ENCODE measurements at regions not wholly inside any gene's neighbourhood (a gene's known extent, or its start where the extent isn't known, plus 50 kb on each side); places are given as distances from the start of the nearest gene placed in this dataset.

DNA sequence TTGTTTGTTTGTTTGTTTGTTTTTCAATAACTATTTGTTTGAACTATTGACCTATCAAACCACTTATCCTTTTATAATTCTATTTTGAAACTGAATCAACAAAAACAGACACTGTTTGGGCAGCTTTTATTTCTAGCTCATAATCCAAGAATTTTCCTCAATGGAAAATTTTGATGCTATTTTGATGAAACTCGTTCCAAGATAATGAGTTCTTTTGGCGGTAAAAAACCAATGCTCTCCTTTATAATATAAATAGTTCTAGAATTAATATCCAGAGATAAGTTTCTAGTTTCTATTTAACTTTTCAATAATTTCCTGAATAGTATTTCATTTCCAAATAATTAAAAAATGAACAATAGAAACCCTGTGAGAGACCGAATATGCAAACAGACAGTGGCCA lies 146.5 kb upstream of the EDNRB start (continued):
- TF ChIP-seq, protein P1, sequence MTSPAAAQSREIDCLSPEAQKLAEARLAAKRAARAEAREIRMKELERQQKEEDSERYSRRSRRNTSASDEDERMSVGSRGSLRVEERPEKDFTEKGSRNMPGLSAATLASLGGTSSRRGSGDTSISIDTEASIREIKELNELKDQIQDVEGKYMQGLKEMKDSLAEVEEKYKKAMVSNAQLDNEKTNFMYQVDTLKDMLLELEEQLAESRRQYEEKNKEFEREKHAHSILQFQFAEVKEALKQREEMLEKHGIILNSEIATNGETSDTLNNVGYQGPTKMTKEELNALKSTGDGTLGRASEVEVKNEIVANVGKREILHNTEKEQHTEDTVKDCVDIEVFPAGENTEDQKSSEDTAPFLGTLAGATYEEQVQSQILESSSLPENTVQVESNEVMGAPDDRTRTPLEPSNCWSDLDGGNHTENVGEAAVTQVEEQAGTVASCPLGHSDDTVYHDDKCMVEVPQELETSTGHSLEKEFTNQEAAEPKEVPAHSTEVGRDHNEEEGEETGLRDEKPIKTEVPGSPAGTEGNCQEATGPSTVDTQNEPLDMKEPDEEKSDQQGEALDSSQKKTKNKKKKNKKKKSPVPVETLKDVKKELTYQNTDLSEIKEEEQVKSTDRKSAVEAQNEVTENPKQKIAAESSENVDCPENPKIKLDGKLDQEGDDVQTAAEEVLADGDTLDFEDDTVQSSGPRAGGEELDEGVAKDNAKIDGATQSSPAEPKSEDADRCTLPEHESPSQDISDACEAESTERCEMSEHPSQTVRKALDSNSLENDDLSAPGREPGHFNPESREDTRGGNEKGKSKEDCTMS (CRISPR knock-in tag; conservative IDR thresholded peaks at IDR 0.05), result no peak
- TF ChIP-seq SPEN (CRISPR knock-in tag; IDR thresholded peaks at IDR 0.05; ENCODE audit: low read depth) (no peak), ZNF263 (CRISPR knock-in tag; IDR thresholded peaks at IDR 0.05) (no peak), ZNF235 (CRISPR knock-in tag; IDR thresholded peaks at IDR 0.05; ENCODE audit: borderline replicate concordance) (no peak), ZNF296 (CRISPR knock-in tag; conservative IDR thresholded peaks at IDR 0.05) (no peak), NONO (IDR thresholded peaks at IDR 0.05) (no peak), NONO (CRISPR knock-in tag; conservative IDR thresholded peaks at IDR 0.05) (no peak)

DNA sequence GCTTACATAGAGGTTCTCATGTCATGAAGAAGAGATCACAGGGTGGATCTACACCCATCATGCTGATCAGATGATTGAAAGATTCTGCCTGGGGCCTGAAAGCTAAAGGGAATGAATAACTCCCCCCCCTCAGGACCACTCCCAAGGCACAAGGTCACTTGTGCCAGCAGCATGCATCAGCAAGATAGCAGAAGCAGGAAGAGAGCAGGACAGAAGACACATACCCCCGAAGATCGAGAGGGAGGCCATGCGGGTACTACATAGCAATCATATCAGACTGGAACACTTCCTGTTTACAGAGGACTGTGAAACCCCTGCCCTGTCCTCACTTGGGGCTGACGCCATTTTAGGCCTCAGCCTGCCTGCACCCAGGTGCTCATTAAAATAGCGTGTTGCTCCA lies 143.2 kb upstream of the EDNRB start:
- peaks cover 61% of the 10 kb centered on the region for H3K9me3 ChIP-seq (ENCODE audit: low read length)
- ChIA-PET POLR2A (no interaction called here), CTCF (ENCODE audit: low intra/inter-chr PET ratio, low total read pairs) (no interaction called here)
- WGBS (ENCODE audit: low lambda C conversion rate), result 18% methylated on average over 4 of the region's 5 CpGs
- H3K4me1 ChIP-seq (ENCODE audit: insufficient read depth, low read length), result no peaks in the 10 kb centered on the region
- no peaks in the 10 kb centered on the region for H3K79me2 ChIP-seq (ENCODE audit: insufficient read depth, low read length)
- H3K4me3 ChIP-seq (replicated peaks in 1 of 3; ENCODE audit: insufficient read depth in 1 of 3, low read depth in 2 of 3, low read length in 3 of 3), result no peak overlapping the region
- no TSS peak for BruUV-seq (replicated peaks)
- H3K4me2 ChIP-seq (ENCODE audit: low read depth, low read length), result no peak overlapping the region
- H3K36me3 ChIP-seq (replicated peaks in 1 of 2; ENCODE audit: control insufficient read depth in 1 of 2, insufficient read depth in 2 of 2, low read length in 2 of 2), result no peaks in the 10 kb centered on the region
- no peak overlapping the region for H3K9ac ChIP-seq (ENCODE audit: insufficient read depth, low read depth, low read length)
- no peaks in the 10 kb centered on the region; a peak in 1 of 5 replicates for H3K27me3 ChIP-seq (ENCODE audit: control insufficient read depth in 1 of 2, insufficient read depth in 2 of 2, low read length in 2 of 2)
- intact Hi-C loops (cut with micrococcal nuclease; ENCODE audit: unreplicated experiment) (no loop called here), in situ Hi-C loops (cut with HindIII; ENCODE audit: extremely low pct_ligation_motif_present, low pct_unique_long_range_greater_than_20kb) (no loop called here)
- DNase-seq (ENCODE audit: low spot score) (no peak), ATAC-seq (no peak), FAIRE-seq (no peak)
- H3K27ac ChIP-seq (ENCODE audit: extremely low read length, insufficient read depth, low read length), result no peak overlapping the region
- no peaks in the 10 kb centered on the region for H4K20me1 ChIP-seq (ENCODE audit: insufficient read depth, low read length)
- no peak overlapping the region for H2AFZ ChIP-seq (ENCODE audit: low read length)
- TF ChIP-seq, protein P2, sequence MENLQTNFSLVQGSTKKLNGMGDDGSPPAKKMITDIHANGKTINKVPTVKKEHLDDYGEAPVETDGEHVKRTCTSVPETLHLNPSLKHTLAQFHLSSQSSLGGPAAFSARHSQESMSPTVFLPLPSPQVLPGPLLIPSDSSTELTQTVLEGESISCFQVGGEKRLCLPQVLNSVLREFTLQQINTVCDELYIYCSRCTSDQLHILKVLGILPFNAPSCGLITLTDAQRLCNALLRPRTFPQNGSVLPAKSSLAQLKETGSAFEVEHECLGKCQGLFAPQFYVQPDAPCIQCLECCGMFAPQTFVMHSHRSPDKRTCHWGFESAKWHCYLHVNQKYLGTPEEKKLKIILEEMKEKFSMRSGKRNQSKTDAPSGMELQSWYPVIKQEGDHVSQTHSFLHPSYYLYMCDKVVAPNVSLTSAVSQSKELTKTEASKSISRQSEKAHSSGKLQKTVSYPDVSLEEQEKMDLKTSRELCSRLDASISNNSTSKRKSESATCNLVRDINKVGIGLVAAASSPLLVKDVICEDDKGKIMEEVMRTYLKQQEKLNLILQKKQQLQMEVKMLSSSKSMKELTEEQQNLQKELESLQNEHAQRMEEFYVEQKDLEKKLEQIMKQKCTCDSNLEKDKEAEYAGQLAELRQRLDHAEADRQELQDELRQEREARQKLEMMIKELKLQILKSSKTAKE (CRISPR knock-in tag; IDR thresholded peaks at IDR 0.05; ENCODE audit: borderline replicate concordance), result no peak
- no peak for TF ChIP-seq HMGA1 (CRISPR knock-in tag; conservative IDR thresholded peaks at IDR 0.05)
- TF ChIP-seq ZNF296 (CRISPR knock-in tag; conservative IDR thresholded peaks at IDR 0.05), result no peak
- TF ChIP-seq KLF15 (CRISPR knock-in tag; IDR thresholded peaks at IDR 0.05; ENCODE audit: borderline replicate concordance), result no peak
- TF ChIP-seq, protein P3, sequence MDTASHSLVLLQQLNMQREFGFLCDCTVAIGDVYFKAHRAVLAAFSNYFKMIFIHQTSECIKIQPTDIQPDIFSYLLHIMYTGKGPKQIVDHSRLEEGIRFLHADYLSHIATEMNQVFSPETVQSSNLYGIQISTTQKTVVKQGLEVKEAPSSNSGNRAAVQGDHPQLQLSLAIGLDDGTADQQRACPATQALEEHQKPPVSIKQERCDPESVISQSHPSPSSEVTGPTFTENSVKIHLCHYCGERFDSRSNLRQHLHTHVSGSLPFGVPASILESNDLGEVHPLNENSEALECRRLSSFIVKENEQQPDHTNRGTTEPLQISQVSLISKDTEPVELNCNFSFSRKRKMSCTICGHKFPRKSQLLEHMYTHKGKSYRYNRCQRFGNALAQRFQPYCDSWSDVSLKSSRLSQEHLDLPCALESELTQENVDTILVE (CRISPR knock-in tag; IDR thresholded peaks at IDR 0.05), result no peak
- no peak for TF ChIP-seq SRF (IDR thresholded peaks at IDR 0.05; ENCODE audit: low read depth, low read length)
- no peak for TF ChIP-seq RBM22 (optimal IDR thresholded peaks at IDR 0.05; ENCODE audit: low read length)
- no peak for TF ChIP-seq ARHGAP35 (CRISPR knock-in tag; IDR thresholded peaks at IDR 0.05; ENCODE audit: borderline replicate concordance)
- TF ChIP-seq, protein P4, sequence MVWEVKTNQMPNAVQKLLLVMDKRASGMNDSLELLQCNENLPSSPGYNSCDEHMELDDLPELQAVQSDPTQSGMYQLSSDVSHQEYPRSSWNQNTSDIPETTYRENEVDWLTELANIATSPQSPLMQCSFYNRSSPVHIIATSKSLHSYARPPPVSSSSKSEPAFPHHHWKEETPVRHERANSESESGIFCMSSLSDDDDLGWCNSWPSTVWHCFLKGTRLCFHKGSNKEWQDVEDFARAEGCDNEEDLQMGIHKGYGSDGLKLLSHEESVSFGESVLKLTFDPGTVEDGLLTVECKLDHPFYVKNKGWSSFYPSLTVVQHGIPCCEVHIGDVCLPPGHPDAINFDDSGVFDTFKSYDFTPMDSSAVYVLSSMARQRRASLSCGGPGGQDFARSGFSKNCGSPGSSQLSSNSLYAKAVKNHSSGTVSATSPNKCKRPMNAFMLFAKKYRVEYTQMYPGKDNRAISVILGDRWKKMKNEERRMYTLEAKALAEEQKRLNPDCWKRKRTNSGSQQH (CRISPR knock-in tag; IDR thresholded peaks at IDR 0.05; ENCODE audit: low read depth), result no peak
- no peak for TF ChIP-seq ZNF788 (CRISPR knock-in tag; IDR thresholded peaks at IDR 0.05; ENCODE audit: borderline replicate concordance)
- no peak for TF ChIP-seq ZNF530 (CRISPR knock-in tag; IDR thresholded peaks at IDR 0.05; ENCODE audit: low read depth)
- TF ChIP-seq MYNN (CRISPR knock-in tag; IDR thresholded peaks at IDR 0.05; ENCODE audit: low read depth), result no peak

All from HepG2 (cell line).